Right lobe of liver (tissue), 6 donors: ENCODE measurements at regions not wholly inside any gene's neighbourhood (a gene's known extent, or its start where the extent isn't known, plus 50 kb on each side); places are given as distances from the start of the nearest gene placed in this dataset.

ENCODE experiments used
- ATAC-seq, 4 donors: fragments of 200-7000 bp; cut with Tn5 transposase; one replicate each; pipeline ENCODE4 v1.9.1; 2020; ENCODE audit warnings: mild to moderate bottlenecking in 4 of 4, moderate library complexity in 4 of 4
- DNase-seq, 3 donors: peaks; one replicate each; pipeline ENCODE4 v3.0.0-alpha.2; 2020
- H3K27ac ChIP-seq, 3 donors: fragments of 200-600 bp; one replicate each; pipeline ENCODE4 v1.8.0; 2022
- H3K27me3 ChIP-seq, 2 donors: fragments of 200-600 bp; one replicate each; pipeline ENCODE4 v1.8.0; 2022
- H3K36me3 ChIP-seq, 4 donors: fragments of 200-600 bp; sonication (generic) in 1 of 4; one replicate each; pipeline versions ENCODE4 v1.5.1 to v1.8.0; 2017 to 2022; ENCODE audit warnings: control low read depth in 1 of 4
- H3K4me1 ChIP-seq, 4 donors: fragments of 200-600 bp; sonication (generic) in 1 of 4; one replicate each; pipeline versions ENCODE4 v1.5.1 to v1.8.0; 2017 to 2022; ENCODE audit warnings: control low read depth in 1 of 4
- H3K4me3 ChIP-seq, 3 donors: fragments of 200-600 bp; one replicate each; pipeline ENCODE4 v1.8.0; 2022
- H3K9me3 ChIP-seq, 4 donors: fragments of 200-600 bp; sonication (generic) in 1 of 4; one replicate each; pipeline versions ENCODE4 v1.5.1 to v1.8.0; 2017 to 2022; ENCODE audit warnings: control low read depth in 1 of 4
- CTCF ChIP-seq, 4 donors: fragments of 200-600 bp in 3 of 4; fragments of 450-650 bp in 1 of 4; IDR thresholded peaks; one replicate each; pipeline versions ENCODE4 v1.5.1 to v1.8.0; 2016 to 2022; ENCODE audit warnings: antibody characterized with exemption in 4 of 4, mild to moderate bottlenecking in 2 of 4
- POLR2A ChIP-seq: fragments of 450-650 bp; IDR thresholded peaks from one replicate; pipeline ENCODE4 v1.6.1; 2017; ENCODE audit warnings: antibody characterized with exemption, mild to moderate bottlenecking
- WGBS: methylation state at CpG from one replicate; pipeline ENCODE4 v1.1.6; 2018; ENCODE audit warnings: low coverage, low lambda C conversion rate; ENCODE audit not compliant: insufficient coverage; ENCODE audit errors: missing lambda C conversion rate; 5-methylcytosine and 5-hydroxymethylcytosine counted together
- intact Hi-C, 2 donors: fragments of 100-400 bp; cut with DNase I; formaldehyde crosslinking; loops; one replicate each; pipeline versions ENCODE4 v1.11.2 to v1.14.1; 2022
- donor health status: DM: no; HTN: yes; CAD: no.
- donor health status: DM: no; HTN: no; CAD: no.
- donor health status: DM: no; HTN: no; CAD: no.
- donor health status: DM: no; HTN: yes; CAD: no.
- donor health status: DM: no; HTN: yes; CAD: no.

GRCh38 chr14:42929806-42930480 is 1323.3 kb downstream of the LRFN5 start:
- Histone ChIP-seq H3K36me3 (no peaks in the 10 kb centered on the region), H3K4me3 (no peak overlapping the region), H3K27ac (no peak overlapping the region), H3K27me3 (no peaks in the 10 kb centered on the region), H3K4me1 (no peaks in the 10 kb centered on the region), H3K9me3 (no peaks in the 10 kb centered on the region)
- no peak for ATAC-seq
- 27% methylated on average over 5 of the region's 5 CpGs for WGBS
- TF ChIP-seq CTCF (IDR thresholded peaks at IDR 0.05) (no peak), POLR2A (no peak)
- DNase-seq = no peak
- intact Hi-C loops = no loop called here

- Histone ChIP-seq H3K27ac (no peak overlapping the region), H3K36me3 (no peaks in the 10 kb centered on the region), H3K9me3 (no peaks in the 10 kb centered on the region), H3K4me3 (no peak overlapping the region), H3K27me3 (no peaks in the 10 kb centered on the region), H3K4me1 (no peaks in the 10 kb centered on the region)
- intact Hi-C loops = no loop called here
- ATAC-seq = no peak
- 81% methylated on average over 2 of the region's 2 CpGs for WGBS
- TF ChIP-seq CTCF (IDR thresholded peaks at IDR 0.05) = no peak
- no peak for TF ChIP-seq POLR2A
- no peak for DNase-seq
Measured at GRCh38 chr14:42927313-42927712, 1320.6 kb downstream of the LRFN5 start.

DNA sequence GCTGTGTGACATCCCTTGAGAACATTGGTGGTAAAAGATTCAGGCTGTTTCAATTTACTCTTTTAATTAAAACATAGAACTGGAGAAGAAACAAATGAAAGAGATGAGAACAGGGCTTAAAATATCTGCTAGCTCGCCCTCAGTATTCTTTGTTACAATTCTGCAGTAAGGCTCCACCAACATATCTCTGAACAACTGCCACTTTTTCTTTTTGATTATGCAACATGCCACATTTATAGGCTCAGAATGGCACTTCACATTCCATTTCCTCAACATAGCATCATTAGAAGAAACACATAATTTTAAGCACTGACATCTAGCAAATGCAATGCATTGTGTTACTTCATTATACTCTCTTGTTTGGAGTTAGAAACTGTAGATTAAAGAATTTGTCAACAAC is 1315.2 kb downstream of the LRFN5 start:
- H3K36me3 ChIP-seq = no peaks in the 10 kb centered on the region
- no peak overlapping the region for H3K4me3 ChIP-seq
- ATAC-seq (no peak), DNase-seq (no peak)
- no peak overlapping the region for H3K27ac ChIP-seq
- TF ChIP-seq CTCF (IDR thresholded peaks at IDR 0.05) = no peak
- no peak for TF ChIP-seq POLR2A
- H3K27me3 ChIP-seq = no peaks in the 10 kb centered on the region
- intact Hi-C loops = no loop called here
- H3K4me1 ChIP-seq = no peaks in the 10 kb centered on the region
- H3K9me3 ChIP-seq = no peaks in the 10 kb centered on the region
- WGBS = 55% methylated on average over 1 of the region's 1 CpG

GRCh38 chr14:42918615-42919014 is 1311.9 kb downstream of the LRFN5 start:
- ATAC-seq = no peak
- DNase-seq = no peak
- Histone ChIP-seq H3K4me1 (no peaks in the 10 kb centered on the region), H3K27ac (no peak overlapping the region), H3K27me3 (no peaks in the 10 kb centered on the region), H3K4me3 (no peak overlapping the region), H3K9me3 (no peaks in the 10 kb centered on the region), H3K36me3 (no peaks in the 10 kb centered on the region)
- intact Hi-C loops = no loop called here
- 36% methylated on average over 1 of the region's 1 CpG for WGBS
- no peak for TF ChIP-seq POLR2A
- no peak for TF ChIP-seq CTCF (IDR thresholded peaks at IDR 0.05)

GRCh38 chr14:42911642-42912041 is 1305.0 kb downstream of the LRFN5 start:
- Histone ChIP-seq H3K4me1 (no peaks in the 10 kb centered on the region), H3K36me3 (no peaks in the 10 kb centered on the region), H3K4me3 (no peak overlapping the region), H3K27ac (no peak overlapping the region), H3K9me3 (no peaks in the 10 kb centered on the region), H3K27me3 (no peaks in the 10 kb centered on the region)
- no peak for DNase-seq
- ATAC-seq = no peak
- TF ChIP-seq POLR2A (no peak), CTCF (IDR thresholded peaks at IDR 0.05) (peak in 1 of 4 donors; percentile 19)
- intact Hi-C loops = no loop called here
